DND-41 (cell line): ENCODE measurements at regions not wholly inside any gene's neighbourhood (a gene's known extent, or its start where the extent isn't known, plus 50 kb on each side); places are given as distances from the start of the nearest gene placed in this dataset.

ENCODE experiments used
- EZH2 ChIP-seq: IDR thresholded peaks from 3 replicates; pipeline ENCODE4 v1.6.1; 2012; ENCODE audit warnings: borderline replicate concordance, low read depth, mild to moderate bottlenecking, moderate library complexity, low read length, inconsistent platforms; ENCODE audit not compliant: severe bottlenecking
- TF ChIP-seq, protein P1 (sequence below): IDR thresholded peaks from 2 replicates; pipeline ENCODE4 v1.5.1; 2012; ENCODE audit warnings: borderline replicate concordance, low read length, moderate library complexity, mild to moderate bottlenecking; ENCODE audit not compliant: poor library complexity, severe bottlenecking; ENCODE audit errors: extremely low read depth

- TF ChIP-seq, protein P1, sequence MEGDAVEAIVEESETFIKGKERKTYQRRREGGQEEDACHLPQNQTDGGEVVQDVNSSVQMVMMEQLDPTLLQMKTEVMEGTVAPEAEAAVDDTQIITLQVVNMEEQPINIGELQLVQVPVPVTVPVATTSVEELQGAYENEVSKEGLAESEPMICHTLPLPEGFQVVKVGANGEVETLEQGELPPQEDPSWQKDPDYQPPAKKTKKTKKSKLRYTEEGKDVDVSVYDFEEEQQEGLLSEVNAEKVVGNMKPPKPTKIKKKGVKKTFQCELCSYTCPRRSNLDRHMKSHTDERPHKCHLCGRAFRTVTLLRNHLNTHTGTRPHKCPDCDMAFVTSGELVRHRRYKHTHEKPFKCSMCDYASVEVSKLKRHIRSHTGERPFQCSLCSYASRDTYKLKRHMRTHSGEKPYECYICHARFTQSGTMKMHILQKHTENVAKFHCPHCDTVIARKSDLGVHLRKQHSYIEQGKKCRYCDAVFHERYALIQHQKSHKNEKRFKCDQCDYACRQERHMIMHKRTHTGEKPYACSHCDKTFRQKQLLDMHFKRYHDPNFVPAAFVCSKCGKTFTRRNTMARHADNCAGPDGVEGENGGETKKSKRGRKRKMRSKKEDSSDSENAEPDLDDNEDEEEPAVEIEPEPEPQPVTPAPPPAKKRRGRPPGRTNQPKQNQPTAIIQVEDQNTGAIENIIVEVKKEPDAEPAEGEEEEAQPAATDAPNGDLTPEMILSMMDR = no peak
- TF ChIP-seq EZH2 = no peak
Measured at GRCh38 chr2:225117051-225117716, 74.9 kb upstream of the DOCK10 start.
